Tibial nerve (tissue), 3 donors: ENCODE measurements at regions not wholly inside any gene's neighbourhood (a gene's known extent, or its start where the extent isn't known, plus 50 kb on each side); places are given as distances from the start of the nearest gene placed in this dataset.

Experiments used
- POLR2A ChIP-seq, 2 donors: fragments of 450-650 bp; IDR thresholded peaks; one replicate each; pipeline ENCODE4 v1.6.1; 2017; ENCODE audit warnings: antibody characterized with exemption in 2 of 2, mild to moderate bottlenecking in 2 of 2, moderate library complexity in 2 of 2
- TF ChIP-seq, protein P1 (sequence below), 5 experiments: fragments of 200-600 bp in 3 of 5; fragments of 450-650 bp in 2 of 5; sonication (generic) in 3 of 5; IDR thresholded peaks; one replicate each; pipeline ENCODE4 v1.5.1; 2016 to 2019; ENCODE audit warnings: antibody characterized with exemption in 5 of 5, mild to moderate bottlenecking in 3 of 5, moderate library complexity in 2 of 5

DNA sequence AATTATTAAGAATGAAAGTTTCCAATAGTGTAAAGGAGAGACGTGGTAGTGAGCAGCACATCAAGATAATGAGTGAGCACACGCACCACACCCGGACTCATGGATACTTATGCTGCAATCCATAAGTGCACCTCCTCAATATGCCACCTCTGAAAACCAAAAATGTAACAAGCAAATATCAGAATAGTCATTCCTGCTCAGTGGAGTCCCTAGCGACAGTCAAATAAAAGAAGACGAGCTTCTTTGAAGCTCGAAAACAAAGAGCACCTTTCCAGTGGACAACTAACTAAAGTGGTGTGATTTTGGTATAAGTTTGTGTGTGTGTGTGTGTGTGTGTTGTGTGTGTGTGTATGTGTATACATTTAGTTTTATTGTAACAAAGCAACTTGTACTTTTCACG is 241.3 kb downstream of the DEPDC1B start:
- TF ChIP-seq, protein P1, sequence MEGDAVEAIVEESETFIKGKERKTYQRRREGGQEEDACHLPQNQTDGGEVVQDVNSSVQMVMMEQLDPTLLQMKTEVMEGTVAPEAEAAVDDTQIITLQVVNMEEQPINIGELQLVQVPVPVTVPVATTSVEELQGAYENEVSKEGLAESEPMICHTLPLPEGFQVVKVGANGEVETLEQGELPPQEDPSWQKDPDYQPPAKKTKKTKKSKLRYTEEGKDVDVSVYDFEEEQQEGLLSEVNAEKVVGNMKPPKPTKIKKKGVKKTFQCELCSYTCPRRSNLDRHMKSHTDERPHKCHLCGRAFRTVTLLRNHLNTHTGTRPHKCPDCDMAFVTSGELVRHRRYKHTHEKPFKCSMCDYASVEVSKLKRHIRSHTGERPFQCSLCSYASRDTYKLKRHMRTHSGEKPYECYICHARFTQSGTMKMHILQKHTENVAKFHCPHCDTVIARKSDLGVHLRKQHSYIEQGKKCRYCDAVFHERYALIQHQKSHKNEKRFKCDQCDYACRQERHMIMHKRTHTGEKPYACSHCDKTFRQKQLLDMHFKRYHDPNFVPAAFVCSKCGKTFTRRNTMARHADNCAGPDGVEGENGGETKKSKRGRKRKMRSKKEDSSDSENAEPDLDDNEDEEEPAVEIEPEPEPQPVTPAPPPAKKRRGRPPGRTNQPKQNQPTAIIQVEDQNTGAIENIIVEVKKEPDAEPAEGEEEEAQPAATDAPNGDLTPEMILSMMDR (IDR thresholded peaks at IDR 0.05) = no peak
- TF ChIP-seq POLR2A (IDR thresholded peaks at IDR 0.05) = no peak
